Glomerular visceral epithelial cell (primary cell): ENCODE measurements at regions not wholly inside any gene's neighbourhood (a gene's known extent, or its start where the extent isn't known, plus 50 kb on each side); places are given as distances from the start of the nearest gene placed in this dataset.

ENCODE experiments used
- DNase-seq: peaks from one replicate; pipeline ENCODE4 v3.0.0-alpha.2; 2016; ENCODE audit errors: extremely low spot score

GRCh38 chr7:106196460-106197021, 84.4 kb upstream of the SYPL1 start:
- DNase-seq, result no peak

- no peak for DNase-seq
These were observed 81.5 kb upstream of the SYPL1 start for GRCh38 chr7:106193661-106194060.

GRCh38 chr7:106190589-106191330, 78.6 kb upstream of the SYPL1 start:
- no peak for DNase-seq

GRCh38 chr7:106187613-106188350, 75.7 kb upstream of the SYPL1 start:
- no peak for DNase-seq

GRCh38 chr7:106185719-106186118, 73.6 kb upstream of the SYPL1 start:
- no peak for DNase-seq

GRCh38 chr7:106183952-106184351, 71.8 kb upstream of the SYPL1 start:
- DNase-seq, result no peak

- DNase-seq, result no peak
These were observed 70.8 kb upstream of the SYPL1 start for GRCh38 chr7:106182904-106183303.

- no peak for DNase-seq
These were observed 69.7 kb upstream of the SYPL1 start for GRCh38 chr7:106181658-106182265.

GRCh38 chr7:106180721-106181120, 68.6 kb upstream of the SYPL1 start:
- no peak for DNase-seq

- DNase-seq, result no peak
These were observed 67.1 kb upstream of the SYPL1 start for GRCh38 chr7:106179256-106179655.

GRCh38 chr7:106178593-106179134, 66.6 kb upstream of the SYPL1 start:
- peak; percentile 46 for DNase-seq

GRCh38 chr7:106177738-106178592, 65.9 kb upstream of the SYPL1 start:
- DNase-seq, result no peak

GRCh38 chr7:106177300-106177690, 65.2 kb upstream of the SYPL1 start:
- no peak for DNase-seq

GRCh38 chr7:106176414-106177299, 64.5 kb upstream of the SYPL1 start:
- DNase-seq, result peak; percentile 74

GRCh38 chr7:106175507-106175906, 63.4 kb upstream of the SYPL1 start:
- DNase-seq, result no peak

- no peak for DNase-seq
These were observed 58.5 kb upstream of the SYPL1 start for GRCh38 chr7:106170651-106171050.

- DNase-seq, result no peak
These were observed 57.9 kb upstream of the SYPL1 start for GRCh38 chr7:106169821-106170610.

- DNase-seq, result no peak
These were observed 55.5 kb upstream of the SYPL1 start for GRCh38 chr7:106167439-106168136.
